ENCODE measurements at regions not wholly inside any gene's neighbourhood (a gene's known extent, or its start where the extent isn't known, plus 50 kb on each side); places are given as distances from the start of the nearest gene placed in this dataset.

GRCh38 chr5:77828445-77828844, 52.3 kb upstream of the TBCA start:
- H3K4me1 ChIP-seq (ENCODE audit: insufficient read depth, low read length), result no peaks in the 10 kb centered on the region
- no peaks in the 10 kb centered on the region for H3K36me3 ChIP-seq (ENCODE audit: insufficient read depth, low read length)
- no peak overlapping the region for H3K4me3 Mint-ChIP-seq
- H3K27me3 Mint-ChIP-seq, result peaks cover 5 to 10% of the 10 kb centered on the region in 2 donors
- H3K4me1 Mint-ChIP-seq, result no peaks in the 10 kb centered on the region
- no peaks in the 10 kb centered on the region for H3K9me3 Mint-ChIP-seq
- H3K27ac ChIP-seq (ENCODE audit: low read depth, low read length), result no peak overlapping the region
- H3K27ac Mint-ChIP-seq, result no peak overlapping the region
- CTCF ChIA-PET (ENCODE audit: partially characterized antibody), result no interaction called here
- intact Hi-C loops (cut with micrococcal nuclease), result no loop called here
- POLR2A ChIA-PET (ENCODE audit: partially characterized antibody), result interaction anchor here (0.6 kb wide), 1 partner anchor 28 kb away, joined by 3 read pairs; no protein-coding TSS in a partner anchor
- no peak for DNase-seq
- no peaks in the 10 kb centered on the region for H3K9me3 ChIP-seq (ENCODE audit: control insufficient read depth in 1 of 2, low read length in 2 of 2)
- H3K36me3 Mint-ChIP-seq, result no peaks in the 10 kb centered on the region
- H3K27me3 ChIP-seq (ENCODE audit: insufficient read depth, low read length), result no peaks in the 10 kb centered on the region
- no peak overlapping the region for H3K4me3 ChIP-seq (ENCODE audit: low read length in 2 of 2)
